ENCODE measurements at regions not wholly inside any gene's neighbourhood (a gene's known extent, or its start where the extent isn't known, plus 50 kb on each side); places are given as distances from the start of the nearest gene placed in this dataset.

DNA sequence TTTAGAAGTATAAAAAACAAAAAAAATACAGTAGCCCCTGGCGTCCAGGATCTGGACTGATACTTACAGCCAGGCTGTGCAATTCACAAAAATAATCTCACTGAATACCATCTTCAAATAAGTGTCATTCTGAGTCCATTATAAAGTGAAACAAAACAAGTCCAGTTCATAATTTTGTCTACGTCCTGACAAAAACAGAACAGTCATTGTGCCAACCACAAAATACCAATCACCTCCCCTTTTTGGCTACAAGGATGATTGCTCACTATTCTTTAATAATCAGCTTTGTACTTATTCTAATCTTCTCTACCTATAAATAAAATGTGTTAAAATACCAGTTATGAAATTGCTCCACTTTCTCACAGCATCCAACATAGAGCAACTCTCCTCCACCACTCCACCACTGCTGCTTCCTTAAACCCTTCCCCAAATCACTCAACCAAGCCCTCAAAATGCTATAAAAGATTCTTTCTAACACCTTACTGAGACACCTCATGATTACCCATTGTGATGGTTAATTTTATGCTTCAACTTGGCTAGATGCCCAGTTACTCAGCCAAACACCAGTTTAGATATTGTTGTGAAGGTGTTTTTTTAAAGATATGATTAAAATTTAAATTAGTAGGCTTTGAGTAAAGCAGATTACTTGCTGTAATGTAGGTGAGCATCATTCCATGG is 479.8 kb upstream of the SEMA3A start:
- no peak for DNase-seq

DNA sequence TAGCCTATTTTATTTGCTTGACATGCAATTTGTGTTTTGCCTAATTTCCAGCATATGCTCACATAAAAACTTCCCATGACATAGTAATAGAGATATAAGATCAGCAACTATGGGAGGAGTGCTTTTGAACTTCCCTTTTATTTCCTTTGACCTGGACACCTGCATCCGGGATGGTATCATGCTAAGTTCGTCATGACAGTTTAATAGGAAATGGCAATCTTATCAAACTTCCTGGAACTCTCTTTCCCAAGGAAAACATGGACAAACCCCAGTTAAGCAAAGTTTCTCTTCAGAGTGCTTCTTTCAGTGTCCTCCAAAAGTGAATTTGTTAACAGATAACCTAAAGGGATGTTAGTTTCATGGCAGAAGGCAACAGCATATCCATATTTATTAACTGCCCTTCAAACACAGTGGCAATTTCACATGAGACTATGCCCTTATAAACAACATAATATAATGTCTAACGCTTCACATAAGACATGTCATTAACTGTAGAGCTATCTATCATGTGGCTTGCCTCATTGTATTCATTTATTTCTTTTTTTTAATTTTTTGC is 474.7 kb upstream of the SEMA3A start:
- DNase-seq = no peak

DNA sequence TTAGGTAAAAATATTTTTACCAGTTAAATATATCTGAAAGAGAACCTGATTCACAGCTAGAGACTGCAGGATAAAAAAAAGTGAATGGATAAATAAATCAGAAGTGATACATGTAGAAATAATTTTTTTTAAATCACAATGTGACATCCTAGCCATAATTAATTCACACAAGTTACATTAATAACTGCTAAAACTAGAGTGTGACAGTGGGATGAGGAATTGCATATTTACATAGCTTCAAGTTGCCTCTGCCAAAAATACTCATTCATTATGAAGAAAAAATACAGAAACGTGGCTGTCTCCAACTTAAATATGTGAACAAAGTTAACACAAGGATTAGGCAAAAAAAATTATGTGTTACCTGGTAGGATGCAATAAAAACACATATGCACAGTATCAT is 473.5 kb upstream of the SEMA3A start:
- DNase-seq = no peak

DNA sequence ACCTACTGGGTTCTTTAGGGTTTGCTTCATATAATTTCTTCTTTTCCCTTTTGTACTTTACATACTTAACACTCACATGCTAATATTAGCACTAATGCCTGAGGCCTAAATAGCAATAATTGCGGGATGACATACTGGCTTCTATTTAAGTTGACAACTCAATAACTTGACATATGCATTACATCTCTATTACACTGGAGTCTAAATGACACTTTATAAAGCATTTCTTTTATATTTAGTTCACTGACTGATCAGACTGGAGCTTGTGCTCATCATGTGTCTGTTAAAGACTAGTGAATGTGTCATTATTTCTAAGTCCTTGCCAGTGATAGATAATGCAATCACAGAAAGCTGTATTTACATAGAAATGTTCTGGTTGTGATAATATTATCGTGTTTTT is 472.1 kb upstream of the SEMA3A start:
- no peak for DNase-seq

DNA sequence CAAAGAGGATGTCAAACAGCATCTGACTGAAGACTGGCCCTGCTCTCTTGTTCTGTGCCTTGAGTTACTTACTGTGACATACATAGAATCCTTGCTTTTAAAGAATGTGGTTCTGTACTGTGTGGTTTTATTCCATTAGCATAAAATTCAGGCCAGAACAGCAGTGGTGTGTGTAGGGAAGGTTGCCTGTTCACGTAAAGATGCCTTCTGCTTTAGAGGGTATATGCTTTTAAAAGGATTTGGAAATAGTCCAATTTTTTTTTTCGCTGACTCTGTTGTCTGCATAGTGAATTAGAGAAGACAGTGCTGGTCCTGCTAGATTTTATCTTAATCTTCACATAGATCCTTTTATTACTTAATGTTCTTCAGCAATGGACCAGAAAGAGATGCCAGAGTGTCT is 470.8 kb upstream of the SEMA3A start:
- DNase-seq = no peak

DNA sequence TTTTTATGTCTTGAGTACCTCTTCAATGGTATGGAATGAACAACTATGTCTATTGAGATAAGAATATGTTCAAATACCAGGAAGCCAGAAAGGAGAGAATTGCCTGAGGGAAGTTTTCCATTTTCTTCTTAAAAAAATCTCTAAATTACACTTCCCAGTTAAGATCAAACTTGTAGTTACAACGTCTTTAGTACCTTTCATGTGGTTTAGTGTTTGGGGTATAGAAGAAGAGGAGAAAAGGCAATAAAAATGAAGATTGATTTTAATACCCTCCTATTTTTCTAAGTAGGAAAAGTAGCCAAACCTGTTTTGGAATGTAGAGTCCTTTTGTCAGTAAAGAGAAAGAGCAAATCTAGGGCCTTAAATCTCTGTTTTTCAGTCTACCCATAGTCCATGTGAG is 470.0 kb upstream of the SEMA3A start:
- DNase-seq = no peak

DNA sequence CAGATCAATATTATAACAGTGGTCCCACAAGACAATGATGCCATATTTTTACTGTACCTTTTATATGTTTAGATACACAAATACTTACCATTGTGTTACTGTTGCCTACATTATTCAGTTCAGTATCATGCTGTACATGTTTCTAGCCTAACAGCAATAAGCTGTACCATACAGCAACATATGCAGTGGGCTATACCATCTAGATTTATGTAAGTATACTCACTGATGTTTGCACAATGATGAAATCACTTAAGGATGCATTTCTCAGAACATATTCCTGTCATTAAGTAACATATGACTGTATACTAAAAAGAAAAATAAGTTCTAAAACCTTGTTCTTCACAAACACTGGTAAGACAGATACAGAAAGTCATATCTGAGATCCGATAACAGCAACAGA is 468.6 kb upstream of the SEMA3A start:
- DNase-seq = no peak

DNA sequence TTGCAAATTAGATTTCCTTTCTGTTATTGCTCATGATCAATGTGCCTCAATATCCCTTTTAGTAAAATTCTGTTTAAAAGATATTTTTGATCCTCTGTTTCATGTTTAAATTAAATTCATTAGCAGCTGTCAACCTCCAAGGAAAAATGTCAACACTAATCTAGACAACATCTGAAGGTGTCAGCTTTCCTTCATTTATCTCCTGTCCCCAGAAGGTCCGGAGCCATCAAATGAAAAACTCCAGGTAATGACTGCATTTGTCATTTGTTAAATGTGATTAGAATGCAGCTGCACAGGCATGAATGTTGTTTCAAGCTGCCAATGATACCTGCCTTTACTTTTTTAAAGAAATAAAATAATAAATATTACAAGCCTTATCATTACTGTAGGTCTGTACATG is 463.7 kb upstream of the SEMA3A start:
- no peak for DNase-seq

- no peak for DNase-seq
These were observed 459.7 kb upstream of the SEMA3A start for GRCh38 chr7:84654273-84654672.

GRCh38 chr7:84651876-84652275 is 457.3 kb upstream of the SEMA3A start:
- DNase-seq = no peak

DNA sequence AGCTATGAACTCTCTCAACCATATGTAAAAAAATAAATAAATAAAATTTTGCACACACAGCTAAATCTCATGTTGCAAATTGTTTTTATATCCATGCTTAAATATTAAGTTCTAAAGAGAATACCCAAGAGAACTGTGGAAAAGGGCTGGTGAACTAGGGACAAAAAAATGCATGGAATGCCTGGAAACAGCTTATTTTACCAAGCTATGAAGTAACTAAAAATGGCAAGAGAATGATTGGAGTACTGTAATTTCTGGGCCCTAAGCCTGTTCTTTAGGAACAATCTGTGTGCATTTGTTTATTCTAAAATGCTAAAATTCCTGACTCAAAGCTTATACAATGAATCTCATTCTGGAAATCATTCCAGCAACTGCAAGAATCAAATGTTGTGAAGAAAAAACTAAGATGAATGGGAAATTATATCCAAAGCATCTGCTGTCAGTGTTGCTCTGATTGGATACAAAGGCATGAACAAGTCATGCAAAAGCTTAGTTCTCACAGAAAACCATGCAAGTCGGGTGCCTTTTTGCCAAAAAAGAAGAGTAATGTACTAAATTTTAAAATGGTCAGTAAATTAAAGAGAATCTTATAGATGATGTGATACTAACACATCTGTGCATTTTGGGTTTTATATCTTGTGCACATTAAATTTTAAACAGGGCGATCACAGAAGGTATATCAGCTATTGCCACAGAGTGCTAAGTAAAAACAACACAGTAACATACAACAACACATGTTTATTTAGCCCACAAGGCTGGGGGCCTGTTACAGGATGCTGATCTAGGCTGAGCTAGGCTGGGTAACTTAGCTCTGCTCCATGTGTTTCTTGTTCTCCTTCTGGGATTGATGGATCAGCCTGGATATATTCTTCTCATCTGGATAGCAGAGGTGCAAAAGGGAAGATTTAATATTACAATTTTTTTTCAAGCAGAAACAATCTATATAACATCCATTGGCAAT is 453.5 kb upstream of the SEMA3A start:
- DNase-seq = no peak

GRCh38 chr7:84642611-84643010 is 448.0 kb upstream of the SEMA3A start:
- DNase-seq = no peak

- DNase-seq = no peak
These were observed 446.0 kb upstream of the SEMA3A start for GRCh38 chr7:84640637-84641036.

GRCh38 chr7:84638339-84638697 is 443.7 kb upstream of the SEMA3A start:
- no peak for DNase-seq

DNA sequence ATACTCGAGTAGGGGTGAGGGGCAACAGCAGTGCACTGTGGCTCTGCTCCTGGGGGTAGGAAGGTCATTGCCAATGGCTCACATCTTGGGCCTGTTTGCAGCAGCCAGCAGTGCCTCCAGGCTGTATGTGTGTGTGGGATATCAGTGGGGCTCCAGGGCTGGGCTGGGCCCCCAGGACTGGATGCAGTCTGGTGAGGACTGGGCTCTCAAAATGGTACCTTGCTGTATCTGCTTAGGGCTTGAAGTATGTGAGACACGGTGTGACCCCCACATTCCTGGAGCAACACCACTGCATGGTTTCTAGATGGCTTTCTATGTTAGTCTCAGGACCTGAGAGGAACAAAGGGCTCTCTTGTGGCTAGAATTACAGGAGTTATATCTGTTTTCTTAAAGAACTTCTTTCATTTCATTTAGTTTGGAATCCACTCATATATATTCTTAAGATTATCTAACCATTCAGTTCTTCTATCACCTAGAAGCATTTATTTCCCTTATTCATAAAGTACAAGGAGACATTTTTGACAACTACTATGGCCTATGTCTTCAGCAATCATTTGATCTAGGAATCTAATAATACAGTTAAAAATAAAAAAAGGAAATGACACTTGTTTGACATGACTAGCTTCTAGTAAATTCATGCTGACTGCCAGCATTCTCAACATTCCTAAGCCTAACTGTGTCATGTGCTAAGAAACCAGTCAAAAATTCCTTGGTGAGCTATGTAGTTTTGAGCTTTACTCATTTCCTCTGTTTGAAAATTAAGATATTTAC is 443.2 kb upstream of the SEMA3A start:
- DNase-seq = no peak

DNA sequence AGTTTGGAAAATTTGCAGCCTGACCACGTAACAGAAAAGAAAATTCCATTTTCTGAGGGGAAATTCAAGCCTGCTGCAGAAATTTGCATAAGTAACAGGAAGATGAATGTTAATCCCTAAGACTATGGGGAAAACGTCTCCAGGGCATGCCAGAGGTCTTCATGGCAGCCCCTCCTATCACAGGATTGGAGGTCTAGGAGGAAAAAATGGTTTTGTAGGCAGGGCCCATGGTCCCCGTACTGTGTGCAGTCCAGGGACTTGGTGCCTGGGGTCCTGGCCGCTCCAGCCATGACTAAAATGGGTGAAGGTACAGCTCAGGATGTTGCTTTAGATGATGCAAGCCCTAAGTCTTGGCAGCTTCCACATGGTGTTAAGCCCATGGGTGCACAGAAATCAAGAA is 437.3 kb upstream of the SEMA3A start:
- no peak for DNase-seq

- no peak for DNase-seq
These were observed 435.2 kb upstream of the SEMA3A start for GRCh38 chr7:84629640-84630318.

DNA sequence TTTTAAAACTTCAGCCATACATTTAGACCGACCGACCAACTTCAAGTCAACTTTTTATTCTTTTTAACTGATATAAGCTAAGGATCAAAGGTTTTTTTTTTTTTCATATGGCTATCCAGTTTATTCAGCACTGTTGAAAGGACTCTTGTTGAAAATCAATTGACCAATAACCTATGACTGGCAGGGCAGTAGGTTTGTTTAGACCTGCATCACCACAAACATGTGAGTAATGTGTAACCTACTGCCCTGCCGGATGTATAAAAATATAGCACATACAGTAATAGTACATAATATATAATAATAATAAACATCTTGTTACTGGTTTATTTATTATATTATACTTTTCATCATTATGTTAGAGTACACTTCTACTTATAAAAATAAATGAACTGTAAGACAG is 434.6 kb upstream of the SEMA3A start:
- no peak for DNase-seq

DNA sequence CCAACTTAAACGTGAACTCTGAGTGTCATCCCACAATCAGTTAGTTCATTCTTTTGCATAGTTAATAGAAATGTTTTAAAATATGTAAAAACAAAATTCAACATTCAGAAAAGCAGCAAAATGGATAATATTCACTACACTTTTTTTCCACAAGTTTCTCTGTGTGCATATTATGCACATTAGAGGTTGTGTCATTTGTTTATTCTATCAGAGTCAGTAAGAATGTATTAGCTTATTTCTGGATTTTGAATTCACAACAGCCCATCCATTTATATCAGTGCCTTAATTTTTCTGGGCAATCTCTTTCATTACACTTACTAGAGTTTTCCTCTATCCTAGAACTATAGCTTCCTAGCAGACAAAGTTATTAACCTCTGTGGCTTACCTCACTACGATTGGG is 432.7 kb upstream of the SEMA3A start:
- DNase-seq = no peak

- DNase-seq = no peak
These were observed 430.3 kb upstream of the SEMA3A start for GRCh38 chr7:84624927-84625326.

DNA sequence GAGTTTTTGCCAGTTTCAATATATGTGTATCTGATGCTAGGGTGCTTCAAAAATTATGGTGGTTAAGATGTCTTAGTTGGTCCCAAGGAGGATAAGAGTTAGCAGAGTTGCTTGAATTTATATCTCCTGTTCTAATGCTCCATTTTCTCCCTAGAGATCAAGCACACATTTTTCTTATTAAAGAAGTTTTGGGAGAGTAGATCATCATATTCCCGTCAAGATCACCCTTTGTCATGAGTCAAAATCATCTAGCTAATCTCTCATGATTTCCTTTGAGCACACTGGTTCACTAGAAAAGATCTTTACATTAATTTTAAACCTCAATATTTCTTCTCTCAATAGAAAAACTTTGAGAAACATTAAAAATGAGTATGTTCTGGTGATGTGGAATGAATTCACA is 429.9 kb upstream of the SEMA3A start:
- DNase-seq = no peak
